GM10248 (cell line): ENCODE measurements at regions not wholly inside any gene's neighbourhood (a gene's known extent, or its start where the extent isn't known, plus 50 kb on each side); places are given as distances from the start of the nearest gene placed in this dataset.

Source experiments
- CTCF ChIA-PET: fragments of 300-600 bp; sonication (Branson Sonifier 250); formaldehyde crosslinking; extraction: SDS; loops from one replicate; lab custom pipeline; 2021; ENCODE audit warnings: antibody characterized with exemption; lab: Yijun Ruan, JAX
- POLR2A ChIA-PET: fragments of 350-650 bp; sonication (Branson Sonifier 250); formaldehyde crosslinking; extraction: SDS; loops from one replicate; lab custom pipeline; 2020; ENCODE audit warnings: antibody characterized with exemption; lab: Yijun Ruan, JAX
- DNase-seq: peaks from one replicate; pipeline ENCODE4 v3.0.0; 2012; ENCODE audit errors: extremely low spot score
- CTCF ChIP-seq: IDR thresholded peaks from 2 replicates; pipeline ENCODE4 v1.5.1; 2012; ENCODE audit warnings: mild to moderate bottlenecking, low read depth; ENCODE audit errors: extremely low read depth, missing control alignments, control extremely low read depth

GRCh38 chrX:120000490-120001246 is 57.1 kb upstream of the NKAP start:
- ChIA-PET POLR2A (no interaction called here), CTCF (interaction anchor here (1.2 kb wide), 1 partner anchor 19 kb away, joined by 3 read pairs; no protein-coding TSS in a partner anchor)
- TF ChIP-seq CTCF, result no peak
- no peak for DNase-seq

GRCh38 chrX:119999087-119999634 is 55.6 kb upstream of the NKAP start:
- TF ChIP-seq CTCF, result no peak
- ChIA-PET POLR2A (no interaction called here), CTCF (interaction anchor here (0.8 to 1.0 kb wide), 2 partner anchors 8 to 18 kb away, joined by 3 to 4 read pairs; no protein-coding TSS in a partner anchor)
- DNase-seq, result no peak

DNA sequence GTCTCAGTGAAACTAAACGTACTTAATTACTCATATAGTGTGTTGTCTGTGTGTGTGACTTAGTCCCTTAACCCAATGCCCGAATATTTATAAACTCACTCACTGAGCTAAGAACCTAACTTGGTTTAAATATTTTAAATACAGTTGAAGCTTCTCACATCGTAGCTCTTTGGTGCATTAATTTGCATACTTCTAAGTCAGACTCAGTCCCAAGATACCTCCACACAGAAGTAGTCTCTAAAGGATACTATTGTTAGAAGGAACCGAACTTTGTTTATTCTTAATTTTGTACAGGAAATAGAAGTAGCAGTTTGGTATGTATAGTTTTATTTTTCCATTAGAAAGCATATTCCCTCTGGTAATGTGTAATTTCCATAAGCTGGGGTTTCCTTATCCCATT is 54.0 kb upstream of the NKAP start:
- no peak for DNase-seq
- no peak for TF ChIP-seq CTCF
- ChIA-PET POLR2A (no interaction called here), CTCF (no interaction called here)

- POLR2A ChIA-PET, result no interaction called here
- TF ChIP-seq CTCF, result no peak
- CTCF ChIA-PET, result no interaction called here
- DNase-seq, result no peak
Measured at GRCh38 chrX:119996600-119997524, 53.3 kb upstream of the NKAP start.

DNA sequence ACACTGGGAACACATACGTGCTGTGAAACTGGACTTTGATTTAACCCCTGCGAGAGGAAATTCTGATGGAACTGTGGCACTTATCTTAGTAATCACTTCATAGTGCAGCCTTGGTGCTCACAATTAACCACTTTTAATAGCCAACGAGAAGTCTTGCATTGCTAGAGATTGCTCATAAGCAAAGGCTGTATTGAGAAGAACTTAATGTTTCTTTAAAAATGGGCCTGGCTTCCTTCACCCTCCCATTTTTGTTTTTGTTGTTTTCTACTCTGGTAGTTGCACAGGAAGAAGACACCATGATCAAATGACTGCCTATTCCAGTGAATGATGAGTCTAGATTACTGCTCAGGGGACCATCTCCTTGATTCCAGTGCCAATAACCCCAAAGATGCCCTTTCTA is 52.5 kb upstream of the NKAP start:
- CTCF ChIA-PET, result no interaction called here
- TF ChIP-seq CTCF, result no peak
- no peak for DNase-seq
- POLR2A ChIA-PET, result no interaction called here
